Lower leg skin (tissue), 4 donors: ENCODE measurements at regions not wholly inside any gene's neighbourhood (a gene's known extent, or its start where the extent isn't known, plus 50 kb on each side); places are given as distances from the start of the nearest gene placed in this dataset.
"Not testable (repeated sequence)": the region's sequence is repeated elsewhere in the genome, so short reads cannot be mapped to it uniquely, and the experiment has no call there.

Source experiments
- DNase-seq, 2 donors: peaks; one replicate each; pipeline ENCODE4 v3.0.0-alpha.2; 2019; ENCODE audit warnings: low spot score in 2 of 2
- H3K4me3 ChIP-seq: fragments of 200-600 bp; sonication (generic); 2 replicates; pipeline ENCODE4 v1.5.1; 2017; ENCODE audit warnings: mild to moderate bottlenecking, low read depth; ENCODE audit not compliant: poor library complexity, severe bottlenecking
- POLR2A ChIP-seq, 2 donors: fragments of 450-650 bp; IDR thresholded peaks; one replicate each; pipeline ENCODE4 v1.6.1; 2016 to 2017; ENCODE audit warnings: antibody characterized with exemption in 2 of 2, mild to moderate bottlenecking in 1 of 2, moderate library complexity in 1 of 2
- WGBS, 2 donors: methylation state at CpG; one replicate each; pipeline ENCODE4 v1.1.5; 2018; 5-methylcytosine and 5-hydroxymethylcytosine counted together
- intact Hi-C: fragments of 100-400 bp; cut with DNase I; formaldehyde crosslinking; loops from one replicate; pipeline ENCODE4 v1.15.0; 2023; ENCODE audit warnings: low total_unique reads
- TF ChIP-seq, protein P1 (sequence below), 3 donors: fragments of 450-650 bp; IDR thresholded peaks; one replicate each; pipeline ENCODE4 v1.5.1; 2016; ENCODE audit warnings: antibody characterized with exemption in 3 of 3, mild to moderate bottlenecking in 3 of 3, moderate library complexity in 2 of 3

DNA sequence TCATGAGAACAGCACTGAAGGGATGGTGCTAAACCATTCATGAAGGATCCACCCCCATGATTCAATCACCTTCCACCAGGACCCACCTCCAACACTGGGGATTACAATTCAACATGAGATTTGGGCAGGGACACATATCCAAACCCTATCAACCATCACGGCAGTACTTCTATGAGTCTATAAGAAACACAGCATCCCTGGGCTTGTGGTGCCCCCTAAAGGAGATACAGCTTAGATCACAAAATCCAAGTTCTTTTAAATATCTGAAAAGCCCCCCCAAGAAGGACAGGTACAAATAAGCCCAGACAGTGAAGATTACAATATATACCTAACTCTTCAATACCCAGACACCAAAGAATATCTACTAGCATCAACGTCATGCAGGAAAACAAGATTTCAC lies 233.7 kb upstream of the ADRA1B start:
- TF ChIP-seq, protein P1, sequence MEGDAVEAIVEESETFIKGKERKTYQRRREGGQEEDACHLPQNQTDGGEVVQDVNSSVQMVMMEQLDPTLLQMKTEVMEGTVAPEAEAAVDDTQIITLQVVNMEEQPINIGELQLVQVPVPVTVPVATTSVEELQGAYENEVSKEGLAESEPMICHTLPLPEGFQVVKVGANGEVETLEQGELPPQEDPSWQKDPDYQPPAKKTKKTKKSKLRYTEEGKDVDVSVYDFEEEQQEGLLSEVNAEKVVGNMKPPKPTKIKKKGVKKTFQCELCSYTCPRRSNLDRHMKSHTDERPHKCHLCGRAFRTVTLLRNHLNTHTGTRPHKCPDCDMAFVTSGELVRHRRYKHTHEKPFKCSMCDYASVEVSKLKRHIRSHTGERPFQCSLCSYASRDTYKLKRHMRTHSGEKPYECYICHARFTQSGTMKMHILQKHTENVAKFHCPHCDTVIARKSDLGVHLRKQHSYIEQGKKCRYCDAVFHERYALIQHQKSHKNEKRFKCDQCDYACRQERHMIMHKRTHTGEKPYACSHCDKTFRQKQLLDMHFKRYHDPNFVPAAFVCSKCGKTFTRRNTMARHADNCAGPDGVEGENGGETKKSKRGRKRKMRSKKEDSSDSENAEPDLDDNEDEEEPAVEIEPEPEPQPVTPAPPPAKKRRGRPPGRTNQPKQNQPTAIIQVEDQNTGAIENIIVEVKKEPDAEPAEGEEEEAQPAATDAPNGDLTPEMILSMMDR (IDR thresholded peaks at IDR 0.05): no peak
- no peak for TF ChIP-seq POLR2A (IDR thresholded peaks at IDR 0.05)
- no peak overlapping the region for H3K4me3 ChIP-seq
- WGBS, 2 donors: 73 to 81% methylated on average over 2 of the region's 2 CpGs
- intact Hi-C loops: no loop called here
- DNase-seq: no peak

DNA sequence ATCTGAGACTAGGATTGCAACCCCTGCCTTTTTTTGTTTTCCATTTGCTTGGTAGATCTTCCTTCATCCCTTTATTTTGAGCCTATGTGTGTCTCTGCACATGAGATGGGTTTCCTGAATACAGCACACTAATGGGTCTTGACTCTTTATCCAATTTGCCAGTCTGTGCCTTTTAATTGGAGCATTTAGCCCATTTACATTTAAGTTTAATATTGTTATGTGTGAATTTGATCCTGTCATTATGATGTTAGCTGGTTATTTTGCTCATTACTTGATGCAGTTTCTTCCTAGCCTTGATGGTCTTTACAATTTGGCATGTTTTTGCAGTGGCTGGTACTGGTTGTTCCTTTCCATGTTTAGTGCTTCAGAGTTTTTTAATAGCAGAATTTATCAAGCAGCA lies 228.4 kb upstream of the ADRA1B start:
- H3K4me3 ChIP-seq, intact Hi-C loops, DNase-seq: not testable (repeated sequence)

DNA sequence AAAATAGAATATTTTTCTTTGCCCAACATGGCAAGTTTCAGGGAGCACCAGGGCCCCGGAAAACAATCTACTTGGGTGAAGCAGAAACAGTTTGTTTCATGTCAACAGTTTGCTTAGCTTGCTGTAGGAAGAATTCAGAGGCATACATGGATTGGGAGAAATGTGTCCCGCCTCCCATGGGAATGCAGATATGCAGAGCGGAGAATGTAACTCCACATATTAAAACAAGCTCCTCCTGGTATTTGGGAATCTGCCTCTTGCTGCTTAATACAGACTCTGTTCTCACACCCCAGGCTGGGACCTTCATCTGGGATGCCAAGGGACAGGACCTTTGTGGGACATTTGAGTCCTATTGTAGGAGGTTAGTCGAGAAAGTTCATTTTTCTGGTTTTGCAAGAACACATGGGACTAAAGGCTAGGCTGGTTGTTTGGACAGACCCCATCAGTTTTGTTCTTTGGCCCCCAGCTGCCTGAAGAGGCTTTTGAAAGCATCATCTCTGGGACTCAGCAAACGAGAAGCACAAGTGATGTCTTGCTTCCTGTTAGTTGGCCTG lies 220.5 kb upstream of the ADRA1B start:
- DNase-seq: no peak
- no peak for TF ChIP-seq POLR2A (IDR thresholded peaks at IDR 0.05)
- TF ChIP-seq, protein P1 (IDR thresholded peaks at IDR 0.05): no peak
- no peak overlapping the region for H3K4me3 ChIP-seq
- 63 to 66% methylated on average over 5 of the region's 5 CpGs for WGBS, 2 donors
- intact Hi-C loops: no loop called here

DNA sequence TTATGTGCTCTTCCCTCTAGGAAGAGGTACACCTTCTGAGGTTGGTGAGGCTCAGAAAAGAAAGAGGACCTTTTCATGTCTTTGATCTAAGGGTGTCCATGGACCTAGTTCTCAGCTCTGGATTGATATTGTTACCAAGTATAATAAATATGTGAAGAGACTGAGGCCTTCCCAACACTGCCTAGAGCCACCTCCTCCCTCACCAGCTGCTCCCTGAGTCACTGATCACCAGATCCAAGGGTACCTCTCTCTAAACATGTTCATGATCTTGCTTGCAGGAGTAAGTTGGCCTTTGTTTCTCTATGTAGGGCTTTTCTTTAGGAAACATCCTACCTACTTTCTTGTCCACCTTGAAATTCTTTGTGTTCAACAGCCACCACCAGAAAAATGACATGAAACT lies 218.8 kb upstream of the ADRA1B start:
- TF ChIP-seq POLR2A (IDR thresholded peaks at IDR 0.05): no peak
- TF ChIP-seq, protein P1 (IDR thresholded peaks at IDR 0.05): no peak

DNA sequence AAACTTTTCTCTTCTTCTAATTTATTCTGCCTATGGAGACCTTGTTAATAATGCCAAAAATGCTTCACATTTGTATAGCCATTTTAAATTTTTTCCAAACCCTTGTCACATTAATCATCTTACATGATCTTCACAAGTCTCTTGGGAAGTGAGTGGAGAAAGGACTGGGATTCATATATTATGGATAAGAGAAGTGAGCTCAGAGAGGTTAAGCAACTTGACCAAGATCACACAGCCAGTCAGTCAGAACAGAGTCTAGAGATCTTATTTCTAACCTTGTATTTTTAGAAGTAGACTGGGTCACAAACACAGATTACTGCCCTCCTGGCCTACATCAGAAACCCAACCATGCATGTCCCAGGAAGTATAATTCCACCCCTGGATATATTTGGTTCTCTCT lies 218.0 kb upstream of the ADRA1B start:
- intact Hi-C loops: no loop called here
- DNase-seq: no peak
- H3K4me3 ChIP-seq: no peak overlapping the region
- no peak for TF ChIP-seq POLR2A (IDR thresholded peaks at IDR 0.05)
- TF ChIP-seq, protein P1 (IDR thresholded peaks at IDR 0.05): no peak

More for the DNA sequence above, 218.8 kb upstream of the ADRA1B start:
- no peak overlapping the region for H3K4me3 ChIP-seq
- no peak for DNase-seq
- intact Hi-C loops: no loop called here

DNA sequence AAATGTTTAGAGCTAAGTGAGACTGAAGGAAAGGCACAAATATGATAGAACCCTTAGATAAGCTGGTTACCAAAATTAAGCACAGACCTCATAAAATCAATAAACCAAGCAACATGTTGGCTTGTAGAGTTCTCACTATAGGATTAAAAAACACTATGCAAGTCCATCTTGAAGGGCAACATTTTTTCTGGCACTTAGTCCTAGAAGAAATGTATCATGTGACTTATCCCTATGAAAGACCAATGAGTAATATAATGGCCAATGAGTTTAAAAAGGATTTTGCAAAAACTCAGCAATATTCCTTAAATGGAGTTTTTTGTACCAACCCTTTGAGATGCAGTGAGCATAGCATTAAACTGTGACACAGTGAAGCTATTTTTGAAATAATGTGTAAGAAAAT lies 216.3 kb upstream of the ADRA1B start:
- H3K4me3 ChIP-seq: no peak overlapping the region
- no peak for DNase-seq
- no peak for TF ChIP-seq POLR2A (IDR thresholded peaks at IDR 0.05)
- TF ChIP-seq, protein P1 (IDR thresholded peaks at IDR 0.05): no peak
- intact Hi-C loops: no loop called here
